K562 (cell line): ENCODE measurements at regions not wholly inside any gene's neighbourhood (a gene's known extent, or its start where the extent isn't known, plus 50 kb on each side); places are given as distances from the start of the nearest gene placed in this dataset.

Experiments used
- ATAC-seq: fragments of 200-7000 bp; cut with Tn5 transposase; 3 replicates; pipeline ENCODE4 v1.9.1; 2020; ENCODE audit warnings: moderate library complexity
- BruUV-seq: library from RNA; stranded (reverse); fragments of 400-500 nt; replicated peaks from 2 replicates; lab custom pipeline; 2021; lab: Mats Ljungman, UMichigan
- CTCF ChIA-PET: fragments of 300-600 bp; formaldehyde crosslinking; extraction: SDS; loops from one replicate; lab custom pipeline; 2021; ENCODE audit warnings: low intra/inter-chr PET ratio; lab: Yijun Ruan, JAX
- POLR2A ChIA-PET: fragments of 300-600, 350-650 bp; sonication (Branson Sonifier 250); formaldehyde crosslinking; extraction: SDS; loops from one replicate; lab custom pipeline; 2021; ENCODE audit warnings: antibody characterized with exemption, inconsistent platforms; lab: Yijun Ruan, JAX
- DNase-seq, 4 experiments: peaks; one replicate each; pipeline versions ENCODE4 v3.0.0 to v3.0.0-alpha.2; 2011 to 2018; ENCODE audit warnings: low spot score in 3 of 4, mixed read lengths in 3 of 4; ENCODE audit errors: extremely low read depth in 1 of 4
- FAIRE-seq: peaks from 2 replicates; lab custom pipeline; 2011; peaks lifted over from hg19 to GRCh38; lab: Jason Lieb, UNC
- H2AFZ ChIP-seq: 2 replicates; pipeline ENCODE4 v1.6.0; 2011; ENCODE audit warnings: low read depth, low read length, control low read depth, inconsistent platforms
- H3K27ac ChIP-seq: fragments of 200-600 bp; 3 replicates; pipeline ENCODE4 v1.8.0; 2011; ENCODE audit warnings: low read depth, mild to moderate bottlenecking, control low read depth, inconsistent platforms, low read length, moderate library complexity, mixed read lengths; ENCODE audit errors: extremely low read depth
- H3K27me3 ChIP-seq, 2 experiments: fragments of 300-600 bp in 1 of 2; 2 replicates in 1 of 2; 3 replicates in 1 of 2; pipeline versions ENCODE4 v1.6.0 to v1.8.0; 2011; ENCODE audit warnings: inconsistent platforms in 2 of 2, low read length in 2 of 2, mild to moderate bottlenecking in 1 of 2, mixed read lengths in 1 of 2, moderate library complexity in 1 of 2; ENCODE audit not compliant: control insufficient read depth in 2 of 2, insufficient read depth in 2 of 2
- H3K36me3 ChIP-seq: fragments of 300-600 bp; 3 replicates; pipeline ENCODE4 v1.8.0; 2011; ENCODE audit warnings: mild to moderate bottlenecking, low read length, inconsistent platforms; ENCODE audit not compliant: control insufficient read depth, insufficient read depth
- H3K4me1 ChIP-seq, 2 experiments: fragments of 200-600 bp in 1 of 2; replicated peaks in 1 of 2; 2 replicates in 1 of 2; 3 replicates in 1 of 2; pipeline versions ENCODE4 v1.5.1 to v1.8.0; 2011; ENCODE audit warnings: inconsistent platforms in 2 of 2, low read length in 2 of 2, mild to moderate bottlenecking in 1 of 2, mixed read lengths in 1 of 2, moderate library complexity in 1 of 2; ENCODE audit not compliant: control insufficient read depth in 2 of 2, insufficient read depth in 2 of 2
- H3K4me2 ChIP-seq: 2 replicates; pipeline ENCODE4 v1.6.1; 2011; ENCODE audit warnings: low read length, control low read depth, inconsistent platforms, mixed read lengths; ENCODE audit not compliant: insufficient read depth
- H3K4me3 ChIP-seq: fragments of 200-600 bp; sonication (generic), shearing (Covaris generic); 2 replicates; pipeline ENCODE4 v1.5.1; 2016; ENCODE audit warnings: control low read depth, inconsistent platforms
- H3K79me2 ChIP-seq: fragments of 200-600 bp; 3 replicates; pipeline ENCODE4 v1.8.0; 2011; ENCODE audit warnings: low read length, inconsistent platforms; ENCODE audit not compliant: control insufficient read depth, insufficient read depth
- H3K9ac ChIP-seq, 2 experiments: 2 replicates each; pipeline versions ENCODE4 v1.6.0 to v1.6.1; 2011; ENCODE audit warnings: low read depth in 2 of 2, low read length in 2 of 2, control low read depth in 1 of 2, inconsistent platforms in 1 of 2, mild to moderate bottlenecking in 1 of 2, mixed read lengths in 1 of 2; ENCODE audit not compliant: insufficient read depth in 1 of 2
- H3K9me1 ChIP-seq: one replicate; pipeline ENCODE4 v1.6.0; 2011; ENCODE audit warnings: inconsistent platforms, mild to moderate bottlenecking, low read length, moderate library complexity; ENCODE audit not compliant: control insufficient read depth, insufficient read depth
- H3K9me3 ChIP-seq: replicated peaks from 2 replicates; pipeline ENCODE4 v1.5.1; 2011; ENCODE audit warnings: low read depth, low read length, inconsistent platforms; ENCODE audit not compliant: control insufficient read depth, insufficient read depth
- H4K20me1 ChIP-seq: replicated peaks from 2 replicates; pipeline ENCODE4 v1.6.1; 2011; ENCODE audit warnings: low read length, inconsistent platforms, mixed read lengths; ENCODE audit not compliant: control insufficient read depth, insufficient read depth
- CBX2 ChIP-seq: fragments of 200-600 bp; sonication (generic); IDR thresholded peaks from one replicate; pipeline ENCODE4 v1.6.1; 2012; ENCODE audit warnings: mild to moderate bottlenecking, low read length, inconsistent platforms; ENCODE audit not compliant: insufficient read depth, poor library complexity, severe bottlenecking
- CEBPB ChIP-seq: fragments of 450-650 bp; IDR thresholded peaks from 2 replicates; pipeline ENCODE4 v1.6.1; 2016; ENCODE audit warnings: missing genetic modification characterization, missing compliant biosample characterization
- GTF3C2 ChIP-seq: IDR thresholded peaks from 3 replicates; pipeline ENCODE4 v1.6.1; 2011; ENCODE audit warnings: borderline replicate concordance, mild to moderate bottlenecking, moderate library complexity; ENCODE audit not compliant: insufficient read length; ENCODE audit errors: extremely low read depth
- KDM4B ChIP-seq, 2 experiments: fragments of 450-650 bp in 1 of 2; sonication (generic) in 1 of 2; IDR thresholded peaks; 2 replicates each; pipeline ENCODE4 v1.6.1; 2016 to 2017; ENCODE audit warnings: borderline replicate concordance in 2 of 2, antibody characterized with exemption in 1 of 2, low read depth in 1 of 2, mild to moderate bottlenecking in 1 of 2
- SMC3 ChIP-seq: conservative IDR thresholded peaks from 2 replicates; pipeline ENCODE4 v1.6.1; 2011; ENCODE audit warnings: low read depth, low read length, improper control_type of control experiment; ENCODE audit not compliant: insufficient read depth
- YBX1 ChIP-seq: fragments of 450-650 bp; IDR thresholded peaks from 2 replicates; pipeline ENCODE4 v1.7.1; 2016; ENCODE audit warnings: mild to moderate bottlenecking
- ZBTB12 ChIP-seq: fragments of 250-450 bp; sonication (Bioruptor Pico); IDR thresholded peaks from 2 replicates; pipeline ENCODE4 v1.4.0; 2020
- ZNF561 ChIP-seq: fragments of 450-650 bp; formaldehyde crosslinking; conservative IDR thresholded peaks from 2 replicates; pipeline ENCODE4 v1.4.0; 2020; ENCODE audit warnings: mild to moderate bottlenecking, moderate library complexity
- ZNF589 ChIP-seq: fragments of 200-800 bp; sonication (Bioruptor generic); IDR thresholded peaks from 2 replicates; pipeline ENCODE4 v1.6.1; 2016; ENCODE audit warnings: low read depth, missing genetic modification characterization, missing compliant biosample characterization
- WGBS: fragments of 100-300 bp; shearing (Covaris generic); methylation state at CpG from one replicate; pipeline ENCODE4 v1.1.6; 2016; ENCODE audit warnings: low coverage, mixed read lengths; ENCODE audit not compliant: insufficient coverage; ENCODE audit errors: missing lambda C conversion rate; 5-methylcytosine and 5-hydroxymethylcytosine counted together
- in situ Hi-C: fragments of 300-500 bp; cut with MboI; formaldehyde crosslinking; loops from 4 replicates; pipeline ENCODE4 v1.15.0; 2018; ENCODE audit warnings: inconsistent platforms, mixed read lengths
- intact Hi-C: fragments of 100-400 bp; cut with micrococcal nuclease; formaldehyde crosslinking; loops from 2 replicates; pipeline ENCODE4 v1.14.2; 2022

DNA sequence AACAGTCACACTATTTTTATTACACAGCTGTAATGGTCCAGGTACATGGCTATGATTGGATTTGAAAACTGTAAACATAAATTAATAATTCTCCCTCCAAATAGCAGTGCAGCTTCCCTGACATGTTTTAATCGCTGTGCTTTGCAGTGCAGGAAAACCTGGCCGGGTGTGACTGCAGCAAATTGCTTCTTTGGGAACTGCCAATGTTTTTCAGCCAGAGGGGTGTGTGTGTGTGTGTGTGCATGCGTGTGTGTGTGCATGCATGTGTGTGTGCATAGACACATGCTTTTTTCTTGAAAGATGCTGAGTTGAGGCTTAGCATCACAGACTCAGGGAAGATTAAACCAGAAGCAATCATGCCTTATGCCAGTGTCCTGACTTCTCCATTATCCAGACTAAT lies 231.2 kb downstream of the PRDM2 start:
- FAIRE-seq, result no peak
- no peaks in the 10 kb centered on the region for H4K20me1 ChIP-seq
- no peak overlapping the region for H3K9ac ChIP-seq
- intact Hi-C loops (no loop called here), in situ Hi-C loops (no loop called here)
- no peak for TF ChIP-seq KDM4B (IDR thresholded peaks at IDR 0.05; ENCODE audit: borderline replicate concordance in 2 of 2, low read depth in 1 of 2)
- no peak for TF ChIP-seq CEBPB (tag)
- TF ChIP-seq ZNF561 (CRISPR knock-in tag), result no peak
- no peak for TF ChIP-seq ZNF589 (CRISPR knock-in tag)
- no peak for TF ChIP-seq CBX2
- no peak for TF ChIP-seq ZBTB12
- no peak for TF ChIP-seq GTF3C2
- no peak for TF ChIP-seq YBX1
- no peak for TF ChIP-seq SMC3
- H3K4me1 ChIP-seq, result no peaks in the 10 kb centered on the region
- no peak overlapping the region for H2AFZ ChIP-seq
- no peaks in the 10 kb centered on the region for H3K9me1 ChIP-seq
- no TSS peak for BruUV-seq
- no peak overlapping the region for H3K4me2 ChIP-seq
- 0% methylated on average over 3 of the region's 3 CpGs for WGBS
- H3K27me3 ChIP-seq, result peaks cover 11 to 13% of the 10 kb centered on the region in 2 experiments; a peak in 4 of 5 replicates
- ChIA-PET POLR2A (no interaction called here), CTCF (no interaction called here)
- H3K79me2 ChIP-seq, result no peaks in the 10 kb centered on the region
- no peak for DNase-seq
- no peak overlapping the region for H3K4me3 ChIP-seq
- H3K27ac ChIP-seq, result no peak overlapping the region
- no peak for ATAC-seq
- H3K36me3 ChIP-seq, result no peaks in the 10 kb centered on the region
- no peaks in the 10 kb centered on the region for H3K9me3 ChIP-seq
